Loucy (cell line): ENCODE measurements at regions not wholly inside any gene's neighbourhood (a gene's known extent, or its start where the extent isn't known, plus 50 kb on each side); places are given as distances from the start of the nearest gene placed in this dataset.

Source experiments
- H2AFZ ChIP-seq: fragments of 200-600 bp; sonication (generic); 2 replicates; pipeline ENCODE4 v1.6.0; 2016; ENCODE audit warnings: antibody characterized with exemption, mild to moderate bottlenecking, low read length, moderate library complexity
- H3F3A ChIP-seq: fragments of 200-600 bp; 2 replicates; pipeline ENCODE4 v1.6.0; 2016; ENCODE audit warnings: antibody characterized with exemption, low read depth, mild to moderate bottlenecking
- H3K27me3 ChIP-seq: fragments of 200-600 bp; sonication (generic); 2 replicates; pipeline ENCODE4 v1.6.1; 2014; ENCODE audit warnings: low read length, mild to moderate bottlenecking; ENCODE audit not compliant: insufficient read depth, poor library complexity, severe bottlenecking
- H3K36me3 ChIP-seq: fragments of 200-600 bp; sonication (generic); 2 replicates; pipeline ENCODE4 v1.6.1; 2016; ENCODE audit warnings: low read length; ENCODE audit not compliant: insufficient read depth
- H3K4me1 ChIP-seq: fragments of 200-600 bp; sonication (generic); 2 replicates; pipeline ENCODE4 v1.5.1; 2014; ENCODE audit warnings: low read length, mild to moderate bottlenecking; ENCODE audit not compliant: insufficient read depth, poor library complexity, severe bottlenecking
- H3K4me2 ChIP-seq: fragments of 200-600 bp; sonication (generic); 2 replicates; pipeline ENCODE4 v1.6.0; 2014; ENCODE audit warnings: antibody characterized with exemption, low read length, low read depth, mild to moderate bottlenecking; ENCODE audit not compliant: poor library complexity, severe bottlenecking
- H3K4me3 ChIP-seq: fragments of 200-600 bp; sonication (generic); 2 replicates; pipeline ENCODE4 v1.5.1; 2014; ENCODE audit warnings: low read length, mild to moderate bottlenecking, mixed read lengths; ENCODE audit not compliant: poor library complexity, severe bottlenecking
- H3K79me2 ChIP-seq: fragments of 200-600 bp; sonication (generic); 2 replicates; pipeline ENCODE4 v1.6.1; 2014; ENCODE audit warnings: low read length; ENCODE audit not compliant: insufficient read depth
- H3K9ac ChIP-seq: fragments of 200-600 bp; sonication (generic); 2 replicates; pipeline ENCODE4 v1.6.0; 2014; ENCODE audit warnings: mild to moderate bottlenecking, low read depth, low read length, moderate library complexity; ENCODE audit not compliant: poor library complexity, severe bottlenecking
- H3K9me2 ChIP-seq: fragments of 200-600 bp; sonication (generic); replicated peaks from 2 replicates; pipeline ENCODE4 v1.6.1; 2016; ENCODE audit warnings: low read depth, low read length, mixed read lengths
- H3K9me3 ChIP-seq: fragments of 200-600 bp; sonication (generic); 2 replicates; pipeline ENCODE4 v1.6.1; 2014; ENCODE audit warnings: mild to moderate bottlenecking, antibody characterized with exemption, low read length, low read depth; ENCODE audit not compliant: insufficient read depth
- H4K20me1 ChIP-seq: fragments of 200-600 bp; sonication (generic); 2 replicates; pipeline ENCODE4 v1.6.0; 2014; ENCODE audit warnings: antibody characterized with exemption, low read length, mild to moderate bottlenecking; ENCODE audit not compliant: insufficient read depth, poor library complexity, severe bottlenecking
- CTCF ChIP-seq: fragments of 200-600 bp; sonication (generic); conservative IDR thresholded peaks from 2 replicates; pipeline ENCODE4 v1.5.1; 2014; ENCODE audit warnings: mild to moderate bottlenecking, antibody characterized with exemption, low read length
- EZH2phosphoT487 ChIP-seq: fragments of 200-600 bp; IDR thresholded peaks from 2 replicates; pipeline ENCODE4 v1.6.1; 2018; ENCODE audit warnings: antibody characterized with exemption, mild to moderate bottlenecking, moderate library complexity, borderline replicate concordance

DNA sequence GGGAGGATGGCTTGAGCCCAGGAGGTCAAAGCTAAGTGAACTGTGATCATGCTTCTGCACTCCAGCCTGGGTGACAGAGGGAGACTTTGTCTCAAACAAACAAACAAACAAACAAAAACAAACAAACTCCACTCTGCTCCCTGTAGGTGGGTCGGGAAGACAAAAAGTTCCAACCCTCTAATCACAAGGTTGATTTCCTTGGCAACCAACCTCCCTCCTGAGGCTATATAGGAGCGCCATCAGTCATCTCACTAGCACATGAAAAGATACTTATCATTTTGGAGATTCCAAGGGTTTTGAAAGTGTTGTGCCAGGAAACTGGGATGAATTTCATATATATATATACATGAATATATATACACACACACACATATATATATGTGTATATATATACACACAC lies 160.5 kb downstream of the TUSC1 start:
- no peak overlapping the region for H3K4me2 ChIP-seq
- no peaks in the 10 kb centered on the region; the same call in 1 of the 2 replicates for H3K9me3 ChIP-seq
- H3K4me1 ChIP-seq = no peaks in the 10 kb centered on the region
- no peaks in the 10 kb centered on the region for H3K36me3 ChIP-seq
- no peak overlapping the region for H3K9ac ChIP-seq
- H3K27me3 ChIP-seq = no peaks in the 10 kb centered on the region
- no peak overlapping the region for H3K4me3 ChIP-seq
- no peaks in the 10 kb centered on the region for H3K79me2 ChIP-seq
- H4K20me1 ChIP-seq = no peaks in the 10 kb centered on the region
- no peaks in the 10 kb centered on the region for H3F3A ChIP-seq
- TF ChIP-seq EZH2phosphoT487 (no peak), CTCF (no peak)
- H3K9me2 ChIP-seq = no peaks in the 10 kb centered on the region
- no peak overlapping the region for H2AFZ ChIP-seq

DNA sequence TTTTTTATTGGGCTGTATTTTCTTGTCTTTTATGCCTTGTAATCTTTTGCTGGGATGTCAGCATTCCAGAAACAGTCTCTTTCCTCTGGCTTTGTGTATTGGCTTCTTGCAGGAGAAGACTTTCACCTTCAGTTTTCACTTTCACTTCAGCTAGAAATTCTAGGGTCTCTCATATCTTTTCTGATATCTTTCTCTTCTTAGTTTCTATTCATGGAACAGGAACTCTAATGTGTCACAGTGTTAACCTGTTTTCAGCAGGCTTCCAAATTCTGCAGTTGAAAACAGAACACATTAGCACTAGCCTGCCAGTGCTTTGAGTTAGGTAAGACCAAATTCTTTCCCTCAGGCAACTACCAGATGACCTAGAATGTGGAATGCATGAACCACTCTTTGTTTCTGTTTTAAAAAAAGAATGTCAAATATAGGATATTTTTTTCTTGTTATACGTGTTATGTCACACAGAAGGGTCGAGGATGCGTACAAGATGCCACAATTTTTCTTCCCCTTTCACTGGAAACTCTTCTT lies 164.7 kb downstream of the TUSC1 start:
- no peak overlapping the region for H2AFZ ChIP-seq
- H4K20me1 ChIP-seq = no peaks in the 10 kb centered on the region
- no peaks in the 10 kb centered on the region for H3K4me1 ChIP-seq
- H3K9ac ChIP-seq = no peak overlapping the region
- no peaks in the 10 kb centered on the region; the same call in 1 of the 2 replicates for H3K9me3 ChIP-seq
- no peak overlapping the region for H3K4me3 ChIP-seq
- no peaks in the 10 kb centered on the region for H3F3A ChIP-seq
- no peaks in the 10 kb centered on the region for H3K27me3 ChIP-seq
- 0 out of 2 replicates have a peak, but pooled peaks cover 3% of the 10 kb centered on the region for H3K9me2 ChIP-seq
- no peaks in the 10 kb centered on the region for H3K36me3 ChIP-seq
- no peak overlapping the region for H3K4me2 ChIP-seq
- H3K79me2 ChIP-seq = no peaks in the 10 kb centered on the region
- TF ChIP-seq CTCF = no peak
- TF ChIP-seq EZH2phosphoT487 = no peak

GRCh38 chr9:25505644-25506043 lies 172.6 kb downstream of the TUSC1 start:
- no peaks in the 10 kb centered on the region for H3K36me3 ChIP-seq
- H2AFZ ChIP-seq = no peak overlapping the region
- no peaks in the 10 kb centered on the region for H3K4me1 ChIP-seq
- no peaks in the 10 kb centered on the region; the same call in 1 of the 2 replicates for H3K9me3 ChIP-seq
- no peak overlapping the region for H3K9ac ChIP-seq
- H3K4me3 ChIP-seq = no peak overlapping the region
- no peaks in the 10 kb centered on the region for H4K20me1 ChIP-seq
- 0 out of 2 replicates have a peak, but pooled peaks cover 3% of the 10 kb centered on the region for H3K9me2 ChIP-seq
- H3F3A ChIP-seq = no peaks in the 10 kb centered on the region
- no peaks in the 10 kb centered on the region for H3K79me2 ChIP-seq
- H3K4me2 ChIP-seq = no peak overlapping the region
- H3K27me3 ChIP-seq = no peaks in the 10 kb centered on the region
- TF ChIP-seq CTCF (no peak), EZH2phosphoT487 (no peak)
